ENCODE measurements at regions not wholly inside any gene's neighbourhood (a gene's known extent, or its start where the extent isn't known, plus 50 kb on each side); places are given as distances from the start of the nearest gene placed in this dataset.
"Not testable (repeated sequence)": the region's sequence is repeated elsewhere in the genome, so short reads cannot be mapped to it uniquely, and the experiment has no call there.

DNA sequence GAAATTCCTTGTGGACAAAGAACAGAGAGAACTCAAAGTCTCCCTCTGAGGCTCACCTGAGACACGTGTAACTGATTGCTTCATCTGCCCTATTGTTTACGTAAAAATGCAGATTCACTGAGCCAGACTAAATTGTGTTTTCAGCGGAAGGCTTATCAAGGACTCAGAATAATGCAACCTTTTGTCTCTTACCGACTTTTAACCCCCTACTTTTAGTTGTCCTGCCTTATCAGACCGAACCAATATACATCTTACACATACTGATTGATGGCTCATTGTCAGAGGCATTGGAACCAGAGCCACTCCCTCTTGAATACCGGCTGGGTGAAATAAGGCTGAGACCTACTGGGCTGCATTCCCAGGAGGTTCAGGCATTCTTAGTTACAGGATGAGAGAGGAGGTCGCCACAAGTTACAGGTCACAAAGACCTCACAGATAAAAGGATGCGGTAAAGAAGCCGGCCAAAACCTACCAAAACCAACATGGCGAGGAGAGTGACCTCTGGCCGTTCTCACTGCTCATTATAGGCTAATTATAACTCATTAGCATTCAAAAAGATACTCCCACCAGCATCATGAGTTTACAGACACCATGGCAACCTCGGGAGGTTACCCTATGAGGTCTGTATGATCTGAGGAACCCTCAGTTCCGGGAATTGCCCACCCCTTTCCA, 95.5 kb upstream of the ZNF184 start:
- DNase-seq: no peak

DNA sequence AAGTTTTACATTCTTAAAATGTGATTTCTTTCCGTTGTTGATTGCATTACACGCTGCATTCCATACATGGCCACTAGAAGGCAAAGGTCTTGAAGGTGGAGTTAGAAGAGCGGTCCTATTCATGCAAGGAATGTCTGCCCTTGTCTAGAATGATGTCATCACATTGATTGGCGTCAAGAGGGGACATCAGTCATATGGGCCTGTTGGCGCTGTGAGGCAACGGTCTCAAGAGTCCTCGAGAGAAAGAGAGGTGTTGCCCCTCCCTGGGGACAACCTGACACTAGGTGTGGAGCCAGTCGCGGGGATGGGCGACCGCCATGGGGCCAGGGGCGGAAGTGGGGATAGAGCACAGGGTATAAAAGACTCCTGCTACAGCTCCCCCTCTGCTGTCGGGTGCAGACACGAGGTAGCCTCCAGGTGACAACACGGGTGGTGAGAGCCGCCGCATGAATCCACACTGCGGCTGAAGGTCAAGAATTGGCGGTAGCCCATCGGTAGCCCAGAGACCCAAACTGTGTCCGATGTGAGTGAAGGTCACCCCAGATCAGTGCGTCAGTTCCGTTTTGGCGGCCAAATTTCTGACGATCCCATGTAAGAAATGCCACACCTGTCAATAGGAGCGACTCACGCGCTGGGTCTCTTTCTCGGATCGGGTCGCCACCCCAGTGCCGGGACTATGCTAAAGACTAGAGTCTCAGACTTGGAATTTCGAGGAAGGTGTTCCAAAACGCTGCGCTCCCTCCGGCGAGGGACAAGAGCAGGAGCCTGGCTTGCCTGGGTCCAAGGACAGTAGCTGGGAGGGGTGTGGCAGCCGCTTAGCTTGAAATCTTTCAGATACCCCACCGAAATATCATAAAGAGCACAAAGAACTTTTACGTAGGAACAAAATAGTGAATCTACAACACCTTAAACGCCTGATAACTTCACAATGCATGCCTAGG, 93.2 kb upstream of the ZNF184 start:
- DNase-seq: no peak

DNA sequence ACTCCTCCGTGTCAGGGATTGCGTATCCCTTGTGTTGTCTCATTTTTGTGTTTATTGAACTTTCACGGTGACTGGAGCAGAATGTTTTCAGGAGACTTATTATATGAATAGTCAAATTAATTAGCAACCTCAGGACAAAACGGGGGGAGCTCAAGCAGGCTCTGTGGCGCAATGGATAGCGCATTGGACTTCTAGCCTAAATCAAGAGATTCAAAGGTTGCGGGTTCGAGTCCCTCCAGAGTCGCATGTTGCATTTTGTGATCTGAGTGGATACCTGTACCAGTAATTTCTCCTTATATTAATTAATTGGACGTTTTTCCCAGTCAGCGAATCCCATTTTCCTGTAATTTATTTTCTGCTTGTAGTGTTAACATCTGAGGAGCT, 89.1 kb upstream of the ZNF184 start:
- DNase-seq: no peak

DNA sequence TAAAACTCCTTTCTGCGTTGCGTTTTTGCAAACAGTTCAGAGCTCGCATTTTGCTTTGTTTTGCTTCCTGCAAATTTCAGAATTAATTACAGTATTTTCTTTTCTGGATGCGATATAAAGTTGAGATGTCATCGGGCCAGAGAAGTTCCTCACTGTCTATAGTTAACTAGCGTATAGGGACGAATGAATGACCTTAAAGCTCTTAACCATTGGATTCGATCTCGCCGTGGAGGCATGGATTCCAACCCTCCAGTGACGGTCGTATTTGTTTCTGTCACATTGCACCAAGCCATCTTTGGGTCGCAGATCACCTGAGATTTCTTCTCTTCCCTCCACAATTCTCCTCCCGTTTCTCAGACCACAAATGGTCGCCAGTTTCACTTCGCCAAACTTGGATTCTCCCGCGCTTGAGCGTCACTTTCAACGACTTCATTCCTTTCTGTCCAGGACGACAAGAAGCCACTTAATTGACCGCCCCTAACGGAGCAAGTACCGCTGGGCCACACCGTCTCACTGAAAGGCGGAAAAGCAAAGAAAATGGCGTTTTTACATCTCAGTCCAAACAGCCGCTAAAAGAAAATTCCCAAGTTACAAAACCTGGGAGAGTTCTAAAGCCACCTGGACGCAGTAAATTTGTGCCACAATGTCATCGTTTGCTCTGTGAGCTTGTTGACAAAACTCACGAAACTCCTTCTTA, 85.3 kb upstream of the ZNF184 start:
- DNase-seq: no peak

DNA sequence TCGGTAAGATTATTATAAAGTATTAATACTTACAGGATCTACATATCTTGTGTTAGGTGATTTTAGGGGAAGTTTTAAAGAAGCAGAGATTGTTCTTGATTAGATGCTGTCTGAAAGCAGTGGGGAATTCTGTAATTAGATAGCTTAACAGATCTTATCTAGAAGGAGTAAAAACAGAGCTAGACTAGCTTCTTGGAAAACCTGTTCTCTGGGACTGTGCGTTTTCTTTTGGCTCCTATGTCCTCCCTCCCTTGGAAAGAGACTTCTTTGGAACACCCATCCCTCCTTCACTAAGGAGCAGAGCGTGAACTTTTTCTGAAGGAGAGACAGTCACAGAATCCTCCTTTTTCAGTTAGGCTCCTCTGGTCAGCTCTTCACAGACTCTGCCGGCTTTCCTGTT, 83.5 kb upstream of the ZNF184 start:
- DNase-seq: no peak

DNA sequence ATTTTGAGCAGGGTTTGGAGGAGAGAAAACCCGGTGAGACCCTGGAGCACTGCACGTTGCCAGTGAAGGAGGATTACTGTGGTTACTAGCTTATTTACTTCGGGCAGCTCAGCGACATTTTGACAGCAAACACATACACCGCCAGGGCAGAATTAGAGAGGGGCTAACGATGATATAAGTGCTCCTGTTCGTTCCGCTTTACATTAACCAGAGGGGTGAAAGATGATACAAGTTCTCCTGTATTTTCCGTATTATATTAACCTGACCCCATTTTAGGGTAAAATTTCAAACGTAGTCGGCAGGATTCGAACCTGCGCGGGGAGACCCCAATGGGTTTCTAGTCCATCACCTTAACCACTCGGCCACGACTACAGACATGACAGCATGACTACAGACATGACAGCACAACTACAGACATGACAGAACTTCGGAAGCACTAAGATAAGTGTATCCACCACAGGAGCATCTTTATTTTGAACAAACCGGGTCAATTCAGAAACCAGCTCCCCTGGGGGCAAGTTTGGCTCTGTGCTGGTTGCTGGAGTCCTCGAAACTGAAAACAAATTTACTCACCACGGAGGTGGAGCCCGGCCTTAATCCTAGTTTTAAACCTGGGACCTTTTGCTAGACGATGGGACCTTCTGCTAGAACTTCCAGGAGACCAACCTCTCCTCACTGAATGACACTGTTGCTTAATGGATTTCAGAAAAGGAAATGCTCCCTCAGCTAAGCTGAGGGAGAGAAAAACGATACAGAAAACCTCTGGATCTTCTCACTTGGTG, 80.4 kb upstream of the ZNF184 start:
- no peak for DNase-seq

DNA sequence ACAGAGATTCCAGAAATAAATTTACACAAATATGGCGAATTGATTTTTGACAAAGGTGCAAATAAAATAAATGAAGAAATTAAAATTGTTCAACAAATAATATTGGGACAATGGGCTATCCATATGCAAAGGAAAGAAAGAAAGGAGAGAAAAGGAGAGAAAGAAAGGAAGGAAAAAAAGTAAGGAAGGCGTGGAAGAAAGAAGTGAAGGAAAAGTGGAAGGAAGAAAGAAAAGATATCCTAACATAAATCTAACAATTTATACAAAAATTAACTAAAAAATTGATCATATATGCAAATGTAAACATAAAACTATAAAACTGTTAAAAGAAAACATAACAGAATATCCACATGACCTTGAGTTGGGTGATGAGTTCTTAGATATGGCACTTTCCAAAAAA, 78.7 kb upstream of the ZNF184 start:
- no peak for DNase-seq

DNA sequence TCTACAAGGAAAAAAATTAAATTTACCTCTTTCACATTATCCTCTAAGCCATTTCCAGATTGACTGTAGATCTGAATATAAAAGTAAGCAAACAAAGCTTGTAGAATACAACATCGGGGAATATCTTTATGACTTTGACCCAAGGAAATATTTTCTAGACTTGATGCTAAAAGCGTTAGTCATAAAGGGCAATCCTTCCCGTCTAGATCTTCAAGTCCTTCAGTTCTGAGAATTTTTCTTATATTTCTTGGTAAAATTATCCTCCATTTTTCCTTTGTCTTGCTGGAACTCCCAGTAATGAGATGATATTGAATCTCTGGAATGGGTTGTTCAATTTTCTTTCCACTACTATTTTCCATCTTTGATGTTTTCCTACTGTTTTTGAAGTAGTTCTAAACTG, 77.8 kb upstream of the ZNF184 start:
- no peak for DNase-seq

DNA sequence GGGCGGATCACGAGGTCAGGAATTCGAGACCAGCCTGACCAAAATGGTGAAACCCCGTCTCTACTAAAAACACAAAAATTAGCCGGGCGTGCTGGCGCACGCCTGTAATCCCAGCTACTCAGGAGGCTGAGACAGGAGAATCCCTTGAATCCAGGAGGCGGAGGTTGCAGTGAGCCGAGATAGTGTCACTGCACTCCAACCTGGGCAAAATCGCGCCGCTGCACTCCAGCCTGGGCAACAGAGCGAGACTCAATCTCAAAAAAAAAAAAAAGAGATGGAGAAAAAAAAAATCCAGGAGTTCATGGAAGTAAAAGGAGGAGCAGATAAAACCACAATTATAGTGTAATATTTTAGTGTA, 76.3 kb upstream of the ZNF184 start:
- DNase-seq: not testable (repeated sequence)

DNA sequence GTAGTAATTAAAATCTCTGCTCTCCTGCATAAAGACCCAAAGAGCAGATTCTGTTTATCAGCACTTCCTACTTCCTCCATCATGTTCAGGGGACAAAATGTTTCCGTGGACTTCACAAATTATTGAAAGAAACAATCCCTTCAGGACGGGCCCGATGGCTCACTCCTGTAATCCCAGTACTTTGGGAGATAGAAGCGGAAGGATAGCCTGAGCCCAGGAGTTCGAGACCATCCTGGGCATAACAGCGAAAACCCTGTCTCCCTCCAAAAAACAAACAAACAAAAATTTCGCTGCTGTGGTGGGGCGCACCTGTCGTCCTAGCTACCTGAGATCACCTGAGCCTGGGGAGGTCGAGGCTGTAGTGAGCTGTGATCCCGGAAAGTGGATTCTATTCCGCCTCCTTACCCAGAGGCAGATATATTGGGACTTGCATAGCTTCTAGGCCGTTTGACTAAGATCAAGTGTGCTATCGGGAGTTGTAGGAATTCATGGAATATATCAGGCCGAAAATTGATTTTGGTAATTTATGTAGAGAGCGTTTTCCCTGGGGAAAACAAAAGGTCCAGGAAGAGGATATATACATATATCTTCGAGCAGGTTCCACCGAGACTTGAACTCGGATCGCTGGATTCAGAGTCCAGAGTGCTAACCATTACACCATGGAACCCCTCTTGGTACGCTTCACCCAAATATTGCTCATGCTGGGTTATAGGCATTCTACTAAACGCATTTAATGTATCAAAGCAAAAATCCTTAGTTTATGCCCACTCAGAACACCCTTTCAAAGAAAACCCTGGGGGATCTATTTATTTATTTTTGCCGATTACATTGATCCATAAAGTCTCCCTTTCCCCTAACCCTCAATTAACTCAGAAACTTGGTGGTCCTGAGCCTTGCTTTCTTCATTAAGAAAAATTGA, 74.5 kb upstream of the ZNF184 start:
- no peak for DNase-seq

DNA sequence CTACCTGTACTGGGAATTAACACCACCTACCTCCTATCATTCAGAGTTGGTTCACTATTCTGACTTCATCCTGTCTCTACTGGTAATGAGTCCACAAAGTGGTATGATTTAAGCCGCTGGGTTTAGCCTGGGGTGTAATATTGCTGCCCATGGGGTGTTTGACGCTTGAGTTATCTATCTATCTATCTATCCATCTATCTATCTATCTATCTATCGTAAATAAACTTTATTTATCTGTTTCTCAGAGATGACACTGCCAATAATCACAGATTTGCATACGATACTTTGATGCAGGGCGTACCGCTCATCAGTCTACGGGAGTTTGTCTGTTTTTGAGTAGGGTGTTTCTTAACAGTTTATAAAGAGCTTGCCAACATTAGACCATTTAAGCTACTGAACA, 73.6 kb upstream of the ZNF184 start:
- DNase-seq: no peak

DNA sequence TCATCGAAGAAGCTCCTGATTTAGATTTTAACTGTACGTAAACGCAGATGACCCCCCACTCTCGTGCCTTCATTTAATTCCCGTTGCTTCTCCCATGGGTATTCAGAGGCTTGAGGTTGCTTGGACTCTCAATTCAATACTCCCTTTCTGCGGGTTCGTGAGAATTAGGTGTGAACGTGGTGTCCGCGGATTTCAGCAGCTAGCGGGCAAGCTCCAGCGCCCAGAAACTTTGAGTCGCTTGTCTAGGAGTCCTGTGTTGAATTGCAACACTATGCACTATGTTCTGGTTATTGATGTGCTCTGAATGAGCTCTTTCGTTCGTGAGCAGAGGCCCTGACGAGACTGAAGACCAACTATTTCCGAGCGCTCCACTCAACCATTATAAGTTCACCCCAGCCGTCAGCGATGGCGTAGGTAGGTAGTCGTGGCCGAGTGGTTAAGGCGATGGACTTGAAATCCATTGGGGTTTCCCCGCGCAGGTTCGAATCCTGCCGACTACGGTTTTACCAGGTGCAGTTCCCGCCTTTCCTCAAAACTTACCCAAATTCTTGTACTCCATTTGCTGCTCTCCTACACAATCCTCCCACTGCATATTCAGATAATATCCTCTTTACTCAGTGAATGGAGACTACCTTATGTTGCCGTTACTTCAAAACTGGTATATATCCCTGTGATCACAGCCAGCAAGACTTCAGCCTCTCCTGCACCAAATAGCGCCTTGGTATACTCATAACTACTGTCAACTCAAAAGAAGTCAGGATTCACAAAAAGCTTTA, 72.6 kb upstream of the ZNF184 start:
- no peak for DNase-seq

DNA sequence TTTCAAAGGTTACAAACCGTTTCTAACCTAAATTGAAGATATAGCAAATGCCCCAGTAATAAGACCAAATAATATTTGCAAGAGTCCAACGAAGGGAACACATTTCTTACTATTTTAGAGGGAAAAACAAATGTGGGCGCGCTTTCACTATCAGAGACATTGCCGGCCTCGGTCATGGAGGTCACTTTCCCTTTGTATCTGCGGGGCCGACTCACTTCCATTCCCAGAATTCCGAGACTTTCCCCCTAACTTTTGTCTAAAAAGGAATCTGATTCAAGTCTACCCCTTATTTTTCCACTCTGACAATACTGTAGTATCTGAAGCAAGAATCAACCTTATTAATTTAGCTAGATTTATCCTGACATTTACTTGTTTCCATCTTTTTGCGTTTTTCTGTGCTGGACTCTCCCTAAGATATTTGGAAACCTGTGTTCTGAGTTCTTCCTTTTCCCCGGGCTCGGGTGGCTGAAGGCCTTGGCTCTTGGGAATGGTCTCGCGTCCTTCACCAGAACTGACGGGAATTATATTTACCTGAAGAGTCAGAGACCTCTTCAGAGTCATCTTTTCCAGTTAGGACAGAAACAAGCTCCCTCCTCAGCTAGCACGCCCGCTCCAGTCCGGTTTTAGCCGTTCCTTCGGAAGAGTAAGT, 71.8 kb upstream of the ZNF184 start:
- no peak for DNase-seq

DNA sequence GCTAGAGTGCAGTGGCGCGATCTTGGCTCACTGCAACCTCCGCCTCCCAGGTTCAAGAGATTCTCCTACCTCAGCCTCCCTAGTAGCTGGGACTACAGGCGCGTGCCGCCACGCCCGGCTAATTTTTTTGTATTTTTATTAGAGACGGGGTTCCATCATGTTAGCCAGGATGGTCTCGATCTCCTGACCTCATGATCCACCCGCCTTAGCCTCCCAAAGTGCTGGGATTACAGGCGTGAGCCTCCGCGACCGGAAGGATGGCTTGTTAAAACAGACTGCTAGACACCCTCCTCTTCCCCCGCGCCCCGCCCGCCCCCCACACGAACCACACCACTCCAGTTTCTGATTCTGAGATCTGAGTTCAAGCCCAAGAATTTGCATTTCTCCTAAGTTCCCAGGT, 71.2 kb upstream of the ZNF184 start:
- not testable (repeated sequence) for DNase-seq

DNA sequence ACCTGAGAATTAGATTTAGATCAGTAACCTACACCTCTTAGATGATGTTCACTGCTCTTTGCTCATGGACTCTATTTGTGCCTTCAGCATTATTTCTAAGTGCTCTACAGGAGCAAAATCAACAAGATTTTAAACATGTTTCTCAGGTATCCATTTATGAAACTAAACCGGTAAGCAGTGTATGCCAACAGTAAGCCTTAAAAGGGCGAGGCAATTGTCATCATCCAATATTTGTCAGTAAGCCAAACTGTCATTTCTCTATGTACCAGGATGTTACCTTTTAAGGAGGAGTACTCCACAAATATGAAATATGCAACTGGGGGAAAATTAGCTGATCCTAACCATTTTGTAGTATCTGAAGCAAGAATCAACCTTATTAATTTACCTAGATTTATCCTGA, 69.6 kb upstream of the ZNF184 start:
- no peak for DNase-seq

DNA sequence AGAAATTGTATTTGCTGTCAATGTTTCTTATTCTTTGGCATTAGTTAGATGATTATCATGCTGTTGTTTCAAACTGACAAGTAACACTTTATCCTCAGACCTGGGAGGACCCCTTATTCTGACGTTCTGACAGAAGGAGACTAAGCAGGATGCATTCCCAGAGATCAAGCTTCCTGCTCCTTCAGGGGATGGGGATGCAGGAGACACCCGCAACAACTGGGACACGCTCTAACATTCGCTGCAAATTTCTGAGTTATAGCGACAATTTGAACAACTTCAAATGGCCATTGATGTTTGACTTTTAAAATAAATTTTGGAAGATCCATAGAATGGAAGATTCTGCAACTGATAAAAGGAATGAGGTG, 69.0 kb upstream of the ZNF184 start:
- DNase-seq: no peak

DNA sequence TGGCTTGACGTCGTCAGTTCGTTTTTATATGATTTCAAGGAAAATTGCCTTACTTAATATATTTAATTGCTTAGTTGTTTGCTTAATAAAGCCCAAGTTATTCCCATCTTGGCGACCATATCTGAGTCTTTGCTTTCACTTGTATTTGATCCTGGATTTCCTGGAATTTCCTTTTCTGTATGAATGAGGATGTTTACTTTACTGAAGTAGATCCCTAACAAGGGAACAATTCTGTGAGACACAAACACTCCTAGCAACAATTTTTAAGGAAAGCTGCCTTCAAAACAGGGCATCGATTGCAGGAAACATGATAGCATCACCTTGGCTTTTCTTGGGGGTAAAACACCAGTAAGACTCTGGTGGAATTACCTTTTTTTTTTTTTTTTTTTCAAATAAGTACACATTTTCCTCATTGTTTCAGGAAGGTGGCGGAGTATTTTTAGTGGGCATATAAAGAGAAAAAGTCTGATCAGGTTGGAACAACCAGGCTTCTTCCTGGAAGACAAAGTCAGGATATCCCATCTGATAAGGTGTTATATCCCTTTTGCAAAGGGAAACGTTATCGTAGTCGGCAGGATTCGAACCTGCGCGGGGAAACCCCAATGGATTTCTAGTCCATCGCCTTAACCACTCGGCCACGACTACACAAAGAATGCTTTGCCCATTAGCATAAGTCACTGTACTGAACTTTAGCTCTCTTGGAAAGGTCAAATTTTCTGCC, 68.5 kb upstream of the ZNF184 start:
- no peak for DNase-seq

DNA sequence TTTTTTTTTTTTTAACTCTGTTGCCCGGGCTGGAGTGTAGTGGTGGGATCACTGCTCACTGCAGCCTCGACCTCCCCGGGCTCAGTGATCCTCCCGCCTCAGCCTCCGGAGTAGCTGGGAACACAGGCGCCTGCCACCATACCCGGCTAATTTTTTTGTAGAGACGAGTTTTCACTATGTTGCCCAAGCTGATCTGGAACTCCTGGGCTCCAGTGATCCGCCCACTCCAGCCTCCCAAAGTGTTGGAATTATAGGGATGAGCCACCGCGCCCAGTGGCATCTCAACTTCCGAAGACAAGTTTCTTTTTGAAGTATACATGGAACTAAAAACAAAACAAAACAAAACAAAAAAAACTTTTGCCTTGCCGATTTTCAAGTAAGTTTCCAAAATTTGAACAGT, 66.6 kb upstream of the ZNF184 start:
- DNase-seq: no peak

DNA sequence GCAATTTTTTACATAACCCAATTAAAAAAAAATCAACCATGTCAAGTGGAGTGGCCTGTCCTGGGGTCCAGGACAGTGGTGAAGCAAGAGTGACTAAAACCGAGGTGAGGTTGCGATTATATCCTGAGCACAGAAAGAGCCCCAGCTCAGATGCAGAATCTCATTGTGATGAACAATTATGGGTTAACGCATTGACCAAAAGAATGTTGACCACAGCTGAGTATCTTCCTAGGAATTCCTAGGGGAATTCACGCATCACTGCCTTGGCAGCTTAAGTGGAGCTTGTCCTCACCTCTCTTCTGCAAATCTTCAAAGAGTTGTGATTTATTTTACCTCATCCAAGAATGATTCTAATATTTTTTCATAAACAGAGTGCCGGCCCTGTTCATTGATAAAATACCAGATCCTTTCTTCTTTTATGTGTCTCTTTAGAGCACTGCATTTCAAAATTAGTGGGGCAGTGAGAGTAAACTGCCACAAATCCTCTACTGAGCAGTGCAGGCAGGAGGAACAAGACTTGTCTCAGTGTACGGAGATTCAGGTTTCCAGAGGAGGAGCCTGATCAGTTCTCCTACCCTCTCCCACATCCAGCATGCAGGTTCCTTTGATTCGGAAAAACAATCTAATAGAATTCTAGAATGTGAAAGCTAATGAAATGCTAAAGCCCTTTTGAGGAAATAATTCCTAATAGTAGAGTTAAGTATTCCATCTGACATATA, 60.1 kb upstream of the ZNF184 start:
- no peak for DNase-seq

Measured in activated CD4-positive, alpha-beta T cell treated with anti-CD3 and anti-CD28 coated beads for 1 hour (primary cell).